GM12865 (cell line): ENCODE measurements at regions not wholly inside any gene's neighbourhood (a gene's known extent, or its start where the extent isn't known, plus 50 kb on each side); places are given as distances from the start of the nearest gene placed in this dataset.

Experiments used
- DNase-seq: peaks from one replicate; pipeline ENCODE4 v3.0.0; 2010; ENCODE audit warnings: low read depth
- H3K4me3 ChIP-seq: 2 replicates; pipeline ENCODE4 v1.5.1; 2011; ENCODE audit warnings: mild to moderate bottlenecking, low read depth, low read length, control low read depth
- CTCF ChIP-seq: IDR thresholded peaks from 2 replicates; pipeline ENCODE4 v1.5.1; 2011; ENCODE audit warnings: low read length, control low read depth, low read depth, inconsistent platforms; ENCODE audit not compliant: insufficient read depth; ENCODE audit errors: missing control alignments

DNA sequence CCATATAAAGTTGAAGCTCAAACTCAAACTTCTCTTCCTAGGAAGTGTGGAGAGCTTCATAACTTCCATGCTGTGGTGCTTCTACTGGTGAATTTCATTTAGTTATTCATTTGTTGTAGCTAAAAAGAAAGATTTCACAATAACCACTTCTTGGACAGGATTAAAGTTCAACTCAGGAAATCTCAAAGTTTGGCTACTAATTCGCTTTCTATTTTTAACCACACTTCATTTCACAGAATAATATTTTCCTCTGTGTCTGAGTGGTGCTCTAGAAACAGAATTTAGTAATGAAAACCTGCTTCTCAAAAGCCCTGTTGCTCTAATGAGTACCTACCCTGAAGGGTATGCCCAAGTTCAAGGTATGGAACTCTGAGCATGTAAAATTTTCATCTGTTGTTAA lies 73.9 kb downstream of the ACTBL2 start:
- no peak overlapping the region for H3K4me3 ChIP-seq
- TF ChIP-seq CTCF: no peak
- no peak for DNase-seq

DNA sequence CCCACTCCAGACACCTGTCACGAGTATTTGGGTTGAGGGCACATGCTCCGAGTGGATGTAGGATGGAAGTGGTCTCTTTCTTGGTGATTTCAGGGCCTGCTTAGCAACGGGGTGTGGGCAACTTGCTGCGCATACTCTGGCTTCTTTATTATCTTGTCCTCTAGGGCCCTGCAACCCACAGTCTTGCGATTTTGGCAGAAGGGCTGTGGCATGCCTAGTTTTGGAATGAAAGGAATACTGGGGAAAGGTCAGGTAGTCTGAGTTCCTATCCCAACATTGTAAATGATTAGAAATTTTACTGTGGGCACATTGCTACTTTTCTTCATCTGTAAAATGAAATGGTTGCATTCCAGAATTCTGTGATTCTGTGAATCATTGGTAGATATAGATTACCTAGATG lies 74.3 kb downstream of the ACTBL2 start:
- no peak for TF ChIP-seq CTCF
- no peak overlapping the region for H3K4me3 ChIP-seq
- no peak for DNase-seq

DNA sequence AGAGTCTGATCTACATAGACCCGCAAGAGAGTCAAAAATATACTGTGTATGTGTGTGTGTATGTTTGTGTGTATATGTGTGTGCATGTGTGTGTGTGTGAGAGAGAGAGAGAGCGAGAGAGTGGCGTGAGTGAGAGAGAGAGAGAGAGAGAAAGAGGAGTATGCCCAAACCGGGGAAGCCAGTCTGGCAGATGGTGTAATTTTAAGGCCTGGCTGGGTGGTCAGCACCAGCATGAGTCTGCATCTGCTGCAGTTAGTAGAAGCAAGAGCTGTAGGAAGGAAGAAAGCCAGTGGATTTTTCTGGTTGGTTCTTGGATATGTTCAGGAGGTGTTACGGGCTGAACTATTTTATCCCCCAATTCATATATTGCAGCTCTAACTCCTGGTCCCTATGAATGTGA lies 75.2 kb downstream of the ACTBL2 start:
- DNase-seq: no peak
- H3K4me3 ChIP-seq: no peak overlapping the region
- no peak for TF ChIP-seq CTCF

GRCh38 chr5:57406641-57407040 lies 76.0 kb downstream of the ACTBL2 start:
- DNase-seq: no peak
- TF ChIP-seq CTCF: no peak
- no peak overlapping the region for H3K4me3 ChIP-seq

DNA sequence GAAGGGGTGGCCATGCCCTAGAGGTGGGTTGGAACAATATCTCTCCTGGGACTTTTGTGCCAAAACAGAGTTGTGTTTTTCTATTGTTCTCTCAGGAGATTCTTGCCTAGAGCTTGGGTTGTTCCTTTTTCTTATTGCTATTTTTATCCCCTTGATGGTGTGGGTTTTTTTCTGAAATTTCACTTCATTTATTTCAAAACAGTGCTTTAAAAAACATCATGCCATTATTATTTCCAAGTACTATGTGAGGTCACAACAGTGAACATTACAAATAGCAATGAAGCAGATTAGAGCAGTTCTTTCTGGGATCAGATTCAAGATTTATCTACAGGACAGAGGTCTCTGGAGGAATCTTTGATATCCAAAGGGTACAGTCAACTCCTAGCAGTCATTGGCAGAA lies 76.6 kb downstream of the ACTBL2 start:
- no peak for DNase-seq
- TF ChIP-seq CTCF: no peak
- H3K4me3 ChIP-seq: no peak overlapping the region

- no peak for DNase-seq
- no peak overlapping the region for H3K4me3 ChIP-seq
- no peak for TF ChIP-seq CTCF
These were observed 79.8 kb downstream of the ACTBL2 start for GRCh38 chr5:57402761-57403160.

DNA sequence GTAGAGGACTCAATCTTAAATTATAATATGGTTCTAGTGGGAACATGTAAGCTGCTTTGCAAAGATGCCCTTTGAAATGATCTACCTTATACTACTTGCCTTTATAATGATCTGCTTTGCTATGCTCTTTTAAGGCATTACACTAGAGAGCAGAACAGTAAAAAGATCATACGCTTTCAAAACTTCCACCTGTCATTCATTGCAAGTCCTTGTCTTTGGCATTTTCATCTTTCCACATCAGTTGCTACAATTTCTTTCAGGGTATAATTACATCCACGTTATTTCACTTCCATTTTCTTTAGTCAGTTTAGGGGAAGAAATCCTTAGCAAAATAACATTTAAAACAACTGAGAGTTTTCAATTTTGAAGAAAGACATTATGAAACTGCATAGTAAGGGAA lies 80.3 kb downstream of the ACTBL2 start:
- no peak overlapping the region for H3K4me3 ChIP-seq
- no peak for DNase-seq
- TF ChIP-seq CTCF: no peak
